ENCODE measurements at regions not wholly inside any gene's neighbourhood (a gene's known extent, or its start where the extent isn't known, plus 50 kb on each side); places are given as distances from the start of the nearest gene placed in this dataset.
A peak's percentile ranks its signal among the peaks of the same experiment; 100 is the strongest.

DNA sequence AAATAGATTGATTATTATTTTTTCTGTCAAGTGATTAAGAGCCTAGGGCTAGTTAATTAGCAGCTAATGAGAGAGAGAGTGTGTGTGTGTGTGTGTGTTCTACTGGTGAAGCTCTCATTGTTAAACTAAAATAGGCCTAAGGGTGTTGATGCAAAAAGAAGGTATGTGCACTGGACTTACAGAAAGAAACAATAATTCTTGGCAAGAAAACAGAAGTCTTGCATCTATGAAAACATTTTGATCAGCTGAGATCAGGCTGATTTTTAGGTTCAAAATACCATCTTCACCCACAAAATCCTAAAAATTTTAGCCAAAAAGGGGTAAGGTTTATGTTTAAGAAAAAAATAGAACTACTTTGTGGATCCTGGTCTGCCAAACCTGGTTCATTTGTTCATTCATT, 106.5 kb downstream of the POSTN start:
- TF ChIP-seq, protein P1, sequence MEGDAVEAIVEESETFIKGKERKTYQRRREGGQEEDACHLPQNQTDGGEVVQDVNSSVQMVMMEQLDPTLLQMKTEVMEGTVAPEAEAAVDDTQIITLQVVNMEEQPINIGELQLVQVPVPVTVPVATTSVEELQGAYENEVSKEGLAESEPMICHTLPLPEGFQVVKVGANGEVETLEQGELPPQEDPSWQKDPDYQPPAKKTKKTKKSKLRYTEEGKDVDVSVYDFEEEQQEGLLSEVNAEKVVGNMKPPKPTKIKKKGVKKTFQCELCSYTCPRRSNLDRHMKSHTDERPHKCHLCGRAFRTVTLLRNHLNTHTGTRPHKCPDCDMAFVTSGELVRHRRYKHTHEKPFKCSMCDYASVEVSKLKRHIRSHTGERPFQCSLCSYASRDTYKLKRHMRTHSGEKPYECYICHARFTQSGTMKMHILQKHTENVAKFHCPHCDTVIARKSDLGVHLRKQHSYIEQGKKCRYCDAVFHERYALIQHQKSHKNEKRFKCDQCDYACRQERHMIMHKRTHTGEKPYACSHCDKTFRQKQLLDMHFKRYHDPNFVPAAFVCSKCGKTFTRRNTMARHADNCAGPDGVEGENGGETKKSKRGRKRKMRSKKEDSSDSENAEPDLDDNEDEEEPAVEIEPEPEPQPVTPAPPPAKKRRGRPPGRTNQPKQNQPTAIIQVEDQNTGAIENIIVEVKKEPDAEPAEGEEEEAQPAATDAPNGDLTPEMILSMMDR (IDR thresholded peaks at IDR 0.05; ENCODE audit: unreplicated experiment) = no peak
- DNase-seq (ENCODE audit: unreplicated experiment) = no peak
- no peak overlapping the region for H3K4me3 Mint-ChIP-seq (ENCODE audit: unreplicated experiment)
- H3K36me3 Mint-ChIP-seq (ENCODE audit: insufficient read depth, unreplicated experiment) = no peaks in the 10 kb centered on the region
- ChIA-PET POLR2A (interaction anchor here (0.6 to 1.4 kb wide), 2 partner anchors 60 to 1586 kb away, joined by 3 to 5 read pairs; no protein-coding TSS in a partner anchor), CTCF (interaction anchor here (0.8 kb wide), 1 partner anchor 20 kb away, joined by 4 read pairs; no protein-coding TSS in a partner anchor)
- intact Hi-C loops (cut with micrococcal nuclease) = no loop called here
- H3K9me3 Mint-ChIP-seq (ENCODE audit: unreplicated experiment) = no peaks in the 10 kb centered on the region
- peak overlapping the region; percentile 52 for H3K27ac Mint-ChIP-seq (ENCODE audit: low read depth, unreplicated experiment)
- no TSS peak for BruUV-seq (replicated peaks)
- no peaks in the 10 kb centered on the region for H3K27me3 Mint-ChIP-seq (ENCODE audit: insufficient read depth, unreplicated experiment)
- peaks cover 43% of the 10 kb centered on the region for H3K4me1 Mint-ChIP-seq (ENCODE audit: insufficient read depth, unreplicated experiment)

DNA sequence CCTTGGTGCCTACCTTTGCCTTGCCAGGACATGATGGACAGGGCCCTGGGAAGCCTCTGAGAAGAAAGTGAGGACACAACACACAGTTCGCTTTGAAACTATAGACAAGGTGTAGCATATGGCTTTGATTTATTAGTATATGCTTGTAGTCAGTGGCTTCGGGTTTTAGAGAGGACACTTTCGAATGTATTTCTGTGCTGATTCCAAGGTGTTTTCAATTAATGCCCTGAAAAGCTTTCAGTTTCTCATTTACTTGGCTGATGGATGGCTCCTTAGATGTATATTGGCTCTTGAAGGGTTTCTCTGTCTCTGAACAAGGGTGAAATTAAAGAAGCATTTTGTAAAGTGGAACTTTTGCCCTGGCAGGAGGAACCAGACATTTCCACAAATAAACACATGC, 106.9 kb downstream of the POSTN start:
- H3K27ac Mint-ChIP-seq (ENCODE audit: low read depth, unreplicated experiment) = peak overlapping the region; percentile 52
- H3K9me3 Mint-ChIP-seq (ENCODE audit: unreplicated experiment) = no peaks in the 10 kb centered on the region
- intact Hi-C loops (cut with micrococcal nuclease) = no loop called here
- ChIA-PET CTCF (interaction anchor here (0.8 kb wide), 1 partner anchor 19 kb away, joined by 4 read pairs; no protein-coding TSS in a partner anchor), POLR2A (interaction anchor here (0.6 to 1.4 kb wide), 2 partner anchors 60 to 1586 kb away, joined by 3 to 5 read pairs; no protein-coding TSS in a partner anchor)
- peaks cover 43% of the 10 kb centered on the region for H3K4me1 Mint-ChIP-seq (ENCODE audit: insufficient read depth, unreplicated experiment)
- no peaks in the 10 kb centered on the region for H3K27me3 Mint-ChIP-seq (ENCODE audit: insufficient read depth, unreplicated experiment)
- TF ChIP-seq, protein P1 (IDR thresholded peaks at IDR 0.05; ENCODE audit: unreplicated experiment) = no peak
- DNase-seq (ENCODE audit: unreplicated experiment) = no peak
- H3K36me3 Mint-ChIP-seq (ENCODE audit: insufficient read depth, unreplicated experiment) = no peaks in the 10 kb centered on the region
- H3K4me3 Mint-ChIP-seq (ENCODE audit: unreplicated experiment) = no peak overlapping the region
- BruUV-seq (replicated peaks) = no TSS peak

DNA sequence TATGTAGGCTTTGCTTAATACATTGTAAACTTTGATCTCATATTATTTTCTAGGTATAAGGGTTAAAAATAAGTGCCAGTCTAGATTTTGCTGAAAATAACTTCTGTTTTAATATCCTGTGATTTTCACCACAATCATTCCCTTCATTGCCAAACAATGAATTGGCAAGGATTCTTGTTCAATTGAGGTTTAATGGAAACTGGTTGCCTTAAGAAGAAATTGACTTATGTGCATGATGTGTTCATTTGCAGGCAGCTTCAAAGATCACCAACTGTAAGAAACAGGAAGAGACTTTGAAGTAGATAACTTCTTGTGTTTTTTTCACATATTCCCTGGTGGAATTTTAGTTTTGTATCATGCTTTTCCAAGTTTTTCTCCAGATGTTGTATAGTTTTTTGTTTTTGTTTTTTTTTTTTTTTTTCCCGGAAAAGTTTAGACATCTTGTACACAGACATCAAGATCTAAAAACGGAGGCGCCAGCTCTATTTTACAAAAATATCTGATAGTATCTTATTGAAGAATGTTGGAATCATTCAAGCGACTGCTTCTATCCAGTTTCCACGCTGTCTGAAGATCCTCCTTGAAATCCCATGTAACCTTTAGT, 108.3 kb downstream of the POSTN start:
- H3K27me3 Mint-ChIP-seq (ENCODE audit: insufficient read depth, unreplicated experiment) = no peaks in the 10 kb centered on the region
- POLR2A ChIA-PET = no interaction called here
- H3K4me3 Mint-ChIP-seq (ENCODE audit: unreplicated experiment) = no peak overlapping the region
- no TSS peak for BruUV-seq (replicated peaks)
- no peaks in the 10 kb centered on the region for H3K36me3 Mint-ChIP-seq (ENCODE audit: insufficient read depth, unreplicated experiment)
- DNase-seq (ENCODE audit: unreplicated experiment) = no peak
- H3K4me1 Mint-ChIP-seq (ENCODE audit: insufficient read depth, unreplicated experiment) = peaks cover 34% of the 10 kb centered on the region
- H3K27ac Mint-ChIP-seq (ENCODE audit: low read depth, unreplicated experiment) = no peak overlapping the region
- intact Hi-C loops (cut with micrococcal nuclease) = no loop called here
- TF ChIP-seq, protein P1 (IDR thresholded peaks at IDR 0.05; ENCODE audit: unreplicated experiment) = no peak
- H3K9me3 Mint-ChIP-seq (ENCODE audit: unreplicated experiment) = no peaks in the 10 kb centered on the region
- CTCF ChIA-PET = no interaction called here

DNA sequence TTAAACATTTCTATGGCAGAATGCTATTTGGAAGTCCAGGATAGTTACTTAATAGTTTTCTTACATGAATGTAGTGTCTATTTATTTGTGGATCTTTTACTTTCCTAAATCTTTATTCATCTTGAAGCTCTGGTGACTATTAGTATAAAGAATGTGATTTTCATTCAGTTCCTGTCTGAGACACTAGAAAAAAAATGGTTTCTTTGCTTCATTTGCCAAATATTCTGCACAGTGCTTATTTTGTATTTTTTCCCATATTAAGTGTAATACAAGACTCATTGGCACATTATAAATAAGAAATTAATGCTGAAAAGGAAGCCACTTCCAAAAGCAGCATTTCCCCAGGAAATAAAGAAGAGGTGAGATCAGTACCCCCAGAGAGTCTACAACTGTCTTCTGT, 109.8 kb downstream of the POSTN start:
- TF ChIP-seq, protein P1 (IDR thresholded peaks at IDR 0.05; ENCODE audit: unreplicated experiment) = no peak
- Mint-ChIP-seq H3K4me1 (ENCODE audit: insufficient read depth, unreplicated experiment) (peaks cover 18% of the 10 kb centered on the region), H3K4me3 (ENCODE audit: unreplicated experiment) (no peak overlapping the region), H3K27ac (ENCODE audit: low read depth, unreplicated experiment) (no peak overlapping the region), H3K9me3 (ENCODE audit: unreplicated experiment) (no peaks in the 10 kb centered on the region), H3K36me3 (ENCODE audit: insufficient read depth, unreplicated experiment) (no peaks in the 10 kb centered on the region), H3K27me3 (ENCODE audit: insufficient read depth, unreplicated experiment) (no peaks in the 10 kb centered on the region)
- intact Hi-C loops (cut with micrococcal nuclease) = no loop called here
- BruUV-seq (replicated peaks) = no TSS peak
- ChIA-PET POLR2A (no interaction called here), CTCF (no interaction called here)
- DNase-seq (ENCODE audit: unreplicated experiment) = no peak

Measured in MCF 10A (cell line).